Prostate gland (tissue), 2 donors: ENCODE measurements at regions not wholly inside any gene's neighbourhood (a gene's known extent, or its start where the extent isn't known, plus 50 kb on each side); places are given as distances from the start of the nearest gene placed in this dataset.

Source experiments
- POLR2A ChIP-seq: fragments of 450-650 bp; IDR thresholded peaks from one replicate; pipeline ENCODE4 v1.6.1; 2016; ENCODE audit warnings: antibody characterized with exemption, mild to moderate bottlenecking
- POLR2AphosphoS5 ChIP-seq: sonication (generic); formaldehyde crosslinking; IDR thresholded peaks from one replicate; pipeline ENCODE4 v1.6.1; 2017; ENCODE audit warnings: antibody characterized with exemption
- TF ChIP-seq, protein P1 (sequence below), 4 experiments: fragments of 200-600 bp in 2 of 4; fragments of 450-650 bp in 2 of 4; sonication (generic) in 2 of 4; IDR thresholded peaks; 1 replicate in 3 of 4; 2 replicates in 1 of 4; pipeline ENCODE4 v1.5.1; 2016 to 2019; ENCODE audit warnings: antibody characterized with exemption in 4 of 4, mild to moderate bottlenecking in 2 of 4, moderate library complexity in 2 of 4

DNA sequence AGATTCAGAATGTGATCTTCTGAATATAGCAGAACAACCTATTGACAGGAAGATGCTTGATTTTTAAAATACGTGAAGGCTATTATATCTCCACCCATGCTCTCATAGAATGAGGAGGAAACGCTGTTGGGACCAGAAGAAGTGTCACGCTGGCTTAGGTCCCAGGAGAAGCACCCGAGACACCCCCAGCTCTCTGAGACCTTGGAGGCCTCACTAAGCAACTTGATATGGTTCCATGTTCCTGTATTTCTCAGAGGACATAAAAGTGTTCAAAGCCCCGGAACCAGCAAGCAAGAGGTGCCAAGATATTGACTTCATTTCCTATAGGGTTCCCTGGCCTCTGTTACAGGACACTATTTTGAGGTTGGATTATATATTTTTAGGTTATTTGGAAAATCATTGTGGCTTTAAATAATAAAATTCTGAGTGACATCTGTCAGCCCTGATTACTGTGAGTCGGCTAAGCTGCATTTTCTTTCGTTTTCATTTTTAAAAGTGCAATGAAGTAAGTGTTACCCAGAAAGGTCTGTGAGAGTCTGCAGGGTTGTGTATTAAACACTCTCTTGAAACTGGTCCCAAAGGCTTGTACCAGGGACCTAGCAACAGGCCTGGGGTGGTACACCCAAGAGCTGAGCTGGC is 400.0 kb downstream of the SOX9 start:
- TF ChIP-seq, protein P1, sequence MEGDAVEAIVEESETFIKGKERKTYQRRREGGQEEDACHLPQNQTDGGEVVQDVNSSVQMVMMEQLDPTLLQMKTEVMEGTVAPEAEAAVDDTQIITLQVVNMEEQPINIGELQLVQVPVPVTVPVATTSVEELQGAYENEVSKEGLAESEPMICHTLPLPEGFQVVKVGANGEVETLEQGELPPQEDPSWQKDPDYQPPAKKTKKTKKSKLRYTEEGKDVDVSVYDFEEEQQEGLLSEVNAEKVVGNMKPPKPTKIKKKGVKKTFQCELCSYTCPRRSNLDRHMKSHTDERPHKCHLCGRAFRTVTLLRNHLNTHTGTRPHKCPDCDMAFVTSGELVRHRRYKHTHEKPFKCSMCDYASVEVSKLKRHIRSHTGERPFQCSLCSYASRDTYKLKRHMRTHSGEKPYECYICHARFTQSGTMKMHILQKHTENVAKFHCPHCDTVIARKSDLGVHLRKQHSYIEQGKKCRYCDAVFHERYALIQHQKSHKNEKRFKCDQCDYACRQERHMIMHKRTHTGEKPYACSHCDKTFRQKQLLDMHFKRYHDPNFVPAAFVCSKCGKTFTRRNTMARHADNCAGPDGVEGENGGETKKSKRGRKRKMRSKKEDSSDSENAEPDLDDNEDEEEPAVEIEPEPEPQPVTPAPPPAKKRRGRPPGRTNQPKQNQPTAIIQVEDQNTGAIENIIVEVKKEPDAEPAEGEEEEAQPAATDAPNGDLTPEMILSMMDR (IDR thresholded peaks at IDR 0.05) = no peak
- no peak for TF ChIP-seq POLR2A
- no peak for TF ChIP-seq POLR2AphosphoS5
